ENCODE measurements at regions not wholly inside any gene's neighbourhood (a gene's known extent, or its start where the extent isn't known, plus 50 kb on each side); places are given as distances from the start of the nearest gene placed in this dataset.

GRCh38 chrX:4028151-4028550 is 314.7 kb upstream of the PRKX start (continued):
- TF ChIP-seq REST (IDR thresholded peaks at IDR 0.05; ENCODE audit: unreplicated experiment) (no peak), NANOG (IDR thresholded peaks at IDR 0.05; ENCODE audit: borderline replicate concordance) (no peak), EZH2phosphoT487 (IDR thresholded peaks at IDR 0.05; ENCODE audit: unreplicated experiment) (no peak), CTCF (conservative IDR thresholded peaks at IDR 0.05; ENCODE audit: low read depth in 2 of 2) (no peak), JUNB (IDR thresholded peaks at IDR 0.05; ENCODE audit: unreplicated experiment) (no peak), ZNF114 (CRISPR knock-in tag; IDR thresholded peaks at IDR 0.05) (no peak), POLR2AphosphoS5 (IDR thresholded peaks at IDR 0.05; ENCODE audit: low read depth) (no peak)

GRCh38 chrX:4005281-4005680 is 291.8 kb upstream of the PRKX start:
- no peak for ATAC-seq
- TF ChIP-seq ZNF462 (CRISPR knock-in tag; IDR thresholded peaks at IDR 0.05) (no peak), NANOG (IDR thresholded peaks at IDR 0.05; ENCODE audit: borderline replicate concordance) (no peak), REST (IDR thresholded peaks at IDR 0.05; ENCODE audit: unreplicated experiment) (no peak), EZH2phosphoT487 (IDR thresholded peaks at IDR 0.05; ENCODE audit: unreplicated experiment) (no peak), JUNB (IDR thresholded peaks at IDR 0.05; ENCODE audit: unreplicated experiment) (no peak), ZNF331 (CRISPR knock-in tag; IDR thresholded peaks at IDR 0.05; ENCODE audit: low read depth) (no peak), POLR2AphosphoS5 (IDR thresholded peaks at IDR 0.05; ENCODE audit: low read depth) (no peak), STAT1 (IDR thresholded peaks at IDR 0.05; ENCODE audit: unreplicated experiment) (no peak)

More at GRCh38 chrX:4005281-4005680, 291.8 kb upstream of the PRKX start:
- H3K4me1 Mint-ChIP-seq, result no peaks in the 10 kb centered on the region
- no peaks in the 10 kb centered on the region for H3K27me3 Mint-ChIP-seq (ENCODE audit: insufficient read depth, low read depth, poor library complexity)
- no peak overlapping the region for H3K27ac Mint-ChIP-seq
- Histone ChIP-seq H3K9me2 (ENCODE audit: insufficient read depth) (peaks cover 3% of the 10 kb centered on the region; the same call in 1 of the 2 replicates), H3K4me3 (no peak overlapping the region), H3K4me2 (no peak overlapping the region), H4K20me1 (replicated peaks; ENCODE audit: insufficient read depth) (no peaks in the 10 kb centered on the region), H3F3A (replicated peaks; ENCODE audit: low read depth) (no peaks in the 10 kb centered on the region), H2AFZ (no peak overlapping the region), H3K79me2 (replicated peaks; ENCODE audit: insufficient read depth) (no peaks in the 10 kb centered on the region), H3K27ac (ENCODE audit: low read depth) (no peak overlapping the region), H3K4me1 (ENCODE audit: insufficient read depth) (no peaks in the 10 kb centered on the region), H3K36me3 (ENCODE audit: insufficient read depth) (no peaks in the 10 kb centered on the region), H3K27me3 (ENCODE audit: insufficient read depth) (no peaks in the 10 kb centered on the region)
- H3K9me3 Mint-ChIP-seq, result no peaks in the 10 kb centered on the region
- DNase-seq (ENCODE audit: low spot score), result no peak
- H3K36me3 Mint-ChIP-seq (ENCODE audit: low read depth), result no peaks in the 10 kb centered on the region
- no peak overlapping the region for H3K4me3 Mint-ChIP-seq
